SH-SY5Y (cell line): ENCODE measurements at regions not wholly inside any gene's neighbourhood (a gene's known extent, or its start where the extent isn't known, plus 50 kb on each side); places are given as distances from the start of the nearest gene placed in this dataset.

Source experiments
- GATA2 ChIP-seq: IDR thresholded peaks from 2 replicates; pipeline ENCODE4 v1.6.1; 2011; ENCODE audit warnings: mild to moderate bottlenecking, low read depth, low read length
- GATA3 ChIP-seq: IDR thresholded peaks from 2 replicates; pipeline ENCODE4 v1.6.1; 2011; ENCODE audit warnings: low read depth, mild to moderate bottlenecking, low read length, moderate library complexity

DNA sequence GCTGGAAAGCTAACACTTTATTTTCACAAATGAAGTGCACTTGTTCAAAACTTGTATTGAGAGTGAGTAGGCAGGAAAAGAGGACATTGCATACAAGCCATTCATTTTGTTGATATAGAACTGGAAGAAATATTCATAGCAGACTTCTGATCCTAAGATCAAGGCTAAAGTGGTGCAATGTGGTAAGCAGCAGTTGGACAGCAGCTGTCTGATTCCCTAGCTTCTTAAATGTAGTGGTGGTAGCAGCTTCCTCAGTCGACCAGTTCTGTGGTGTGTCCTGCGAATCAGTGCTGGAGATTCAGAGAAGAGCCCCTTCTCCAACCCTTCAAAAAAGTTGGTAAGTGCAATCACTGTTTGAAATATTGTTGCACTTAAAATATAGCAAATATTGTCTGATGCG, 281.7 kb upstream of the GJE1 start:
- TF ChIP-seq GATA2 = no peak
- no peak for TF ChIP-seq GATA3
